Stimulated activated naive CD8-positive, alpha-beta T cell treated with anti-CD3 and anti-CD28 coated beads, Interleukin-15, Interleukin-2, amounts not matched to agents 100 ng/mL and 50 ng/mL, for 24 hours (primary cell): ENCODE measurements at regions not wholly inside any gene's neighbourhood (a gene's known extent, or its start where the extent isn't known, plus 50 kb on each side); places are given as distances from the start of the nearest gene placed in this dataset.

ENCODE experiments used
- H3K27ac Mint-ChIP-seq: one replicate; pipeline ENCODE4 v1.8.0; 2021; ENCODE audit warnings: mild to moderate bottlenecking, mixed read lengths
- H3K27me3 Mint-ChIP-seq: one replicate; pipeline ENCODE4 v1.8.0; 2021; ENCODE audit warnings: mixed read lengths
- H3K36me3 Mint-ChIP-seq: one replicate; pipeline ENCODE4 v1.8.0; 2021; ENCODE audit warnings: low read depth, mixed read lengths
- H3K4me1 Mint-ChIP-seq: one replicate; pipeline ENCODE4 v1.8.0; 2021; ENCODE audit warnings: low read depth, mixed read lengths
- H3K4me3 Mint-ChIP-seq: one replicate; pipeline ENCODE4 v1.8.0; 2021; ENCODE audit warnings: mild to moderate bottlenecking, mixed read lengths
- H3K9me3 Mint-ChIP-seq: one replicate; pipeline ENCODE4 v1.8.0; 2021; ENCODE audit warnings: mixed read lengths

- Mint-ChIP-seq H3K4me1 (no peaks in the 10 kb centered on the region), H3K27me3 (no peaks in the 10 kb centered on the region), H3K9me3 (peaks cover 7% of the 10 kb centered on the region), H3K36me3 (no peaks in the 10 kb centered on the region), H3K27ac (no peak overlapping the region), H3K4me3 (no peak overlapping the region)
Observed at GRCh38 chr2:103859238-103859637, 994.7 kb upstream of the POU3F3 start.

- H3K4me3 Mint-ChIP-seq: no peak overlapping the region
- H3K27me3 Mint-ChIP-seq: no peaks in the 10 kb centered on the region
- no peaks in the 10 kb centered on the region for H3K4me1 Mint-ChIP-seq
- no peak overlapping the region for H3K27ac Mint-ChIP-seq
- H3K36me3 Mint-ChIP-seq: no peaks in the 10 kb centered on the region
- H3K9me3 Mint-ChIP-seq: peaks cover 7% of the 10 kb centered on the region
Observed at GRCh38 chr2:103860016-103860415, 993.9 kb upstream of the POU3F3 start.

- H3K27me3 Mint-ChIP-seq: no peaks in the 10 kb centered on the region
- no peaks in the 10 kb centered on the region for H3K36me3 Mint-ChIP-seq
- no peak overlapping the region for H3K4me3 Mint-ChIP-seq
- no peaks in the 10 kb centered on the region for H3K9me3 Mint-ChIP-seq
- H3K27ac Mint-ChIP-seq: no peak overlapping the region
- no peaks in the 10 kb centered on the region for H3K4me1 Mint-ChIP-seq
Observed at GRCh38 chr2:103868396-103868795, 985.5 kb upstream of the POU3F3 start.

GRCh38 chr2:103873716-103874351, 980.1 kb upstream of the POU3F3 start:
- Mint-ChIP-seq H3K27ac (no peak overlapping the region), H3K9me3 (peaks cover 5% of the 10 kb centered on the region), H3K4me1 (no peaks in the 10 kb centered on the region)

GRCh38 chr2:103875131-103875530, 978.8 kb upstream of the POU3F3 start:
- Mint-ChIP-seq H3K4me1 (no peaks in the 10 kb centered on the region), H3K36me3 (no peaks in the 10 kb centered on the region), H3K27me3 (no peaks in the 10 kb centered on the region), H3K4me3 (no peak overlapping the region), H3K9me3 (peaks cover 5% of the 10 kb centered on the region), H3K27ac (no peak overlapping the region)

More at GRCh38 chr2:103873716-103874351, 980.1 kb upstream of the POU3F3 start:
- no peaks in the 10 kb centered on the region for H3K36me3 Mint-ChIP-seq
- H3K27me3 Mint-ChIP-seq: no peaks in the 10 kb centered on the region
- H3K4me3 Mint-ChIP-seq: no peak overlapping the region

- no peak overlapping the region for H3K4me3 Mint-ChIP-seq
- no peaks in the 10 kb centered on the region for H3K4me1 Mint-ChIP-seq
- no peaks in the 10 kb centered on the region for H3K36me3 Mint-ChIP-seq
Observed at GRCh38 chr2:103875531-103875930, 978.4 kb upstream of the POU3F3 start.

GRCh38 chr2:103876611-103877010, 977.3 kb upstream of the POU3F3 start:
- no peak overlapping the region for H3K4me3 Mint-ChIP-seq

More at GRCh38 chr2:103875531-103875930, 978.4 kb upstream of the POU3F3 start:
- no peak overlapping the region for H3K27ac Mint-ChIP-seq
- H3K27me3 Mint-ChIP-seq: no peaks in the 10 kb centered on the region
- H3K9me3 Mint-ChIP-seq: peaks cover 5% of the 10 kb centered on the region

GRCh38 chr2:103879101-103879500, 974.8 kb upstream of the POU3F3 start:
- H3K27me3 Mint-ChIP-seq: no peaks in the 10 kb centered on the region
- no peaks in the 10 kb centered on the region for H3K36me3 Mint-ChIP-seq
- H3K27ac Mint-ChIP-seq: no peak overlapping the region
- no peaks in the 10 kb centered on the region for H3K4me1 Mint-ChIP-seq
- H3K4me3 Mint-ChIP-seq: no peak overlapping the region
- peaks cover 9% of the 10 kb centered on the region for H3K9me3 Mint-ChIP-seq

More at GRCh38 chr2:103876611-103877010, 977.3 kb upstream of the POU3F3 start:
- Mint-ChIP-seq H3K36me3 (no peaks in the 10 kb centered on the region), H3K4me1 (no peaks in the 10 kb centered on the region), H3K27me3 (no peaks in the 10 kb centered on the region), H3K27ac (no peak overlapping the region), H3K9me3 (peaks cover 10% of the 10 kb centered on the region)

GRCh38 chr2:103880081-103880834, 973.7 kb upstream of the POU3F3 start:
- H3K4me3 Mint-ChIP-seq: no peak overlapping the region
- no peak overlapping the region for H3K27ac Mint-ChIP-seq
- H3K36me3 Mint-ChIP-seq: no peaks in the 10 kb centered on the region
- H3K27me3 Mint-ChIP-seq: no peaks in the 10 kb centered on the region
- H3K9me3 Mint-ChIP-seq: peaks cover 4% of the 10 kb centered on the region
- H3K4me1 Mint-ChIP-seq: no peaks in the 10 kb centered on the region

GRCh38 chr2:103887625-103888024, 966.3 kb upstream of the POU3F3 start:
- H3K4me1 Mint-ChIP-seq: no peaks in the 10 kb centered on the region
- no peak overlapping the region for H3K27ac Mint-ChIP-seq

GRCh38 chr2:103896182-103896581, 957.7 kb upstream of the POU3F3 start:
- Mint-ChIP-seq H3K4me1 (no peaks in the 10 kb centered on the region), H3K36me3 (no peaks in the 10 kb centered on the region), H3K4me3 (no peak overlapping the region), H3K9me3 (no peaks in the 10 kb centered on the region), H3K27ac (no peak overlapping the region), H3K27me3 (no peaks in the 10 kb centered on the region)

More at GRCh38 chr2:103887625-103888024, 966.3 kb upstream of the POU3F3 start:
- Mint-ChIP-seq H3K36me3 (no peaks in the 10 kb centered on the region), H3K9me3 (peaks cover 3% of the 10 kb centered on the region), H3K27me3 (no peaks in the 10 kb centered on the region), H3K4me3 (no peak overlapping the region)

GRCh38 chr2:103898561-103898960, 955.4 kb upstream of the POU3F3 start:
- Mint-ChIP-seq H3K27me3 (no peaks in the 10 kb centered on the region), H3K9me3 (no peaks in the 10 kb centered on the region), H3K36me3 (no peaks in the 10 kb centered on the region), H3K4me1 (no peaks in the 10 kb centered on the region), H3K4me3 (no peak overlapping the region), H3K27ac (no peak overlapping the region)

- H3K9me3 Mint-ChIP-seq: no peaks in the 10 kb centered on the region
- H3K36me3 Mint-ChIP-seq: no peaks in the 10 kb centered on the region
- no peak overlapping the region for H3K27ac Mint-ChIP-seq
Observed at GRCh38 chr2:103902347-103902746, 951.6 kb upstream of the POU3F3 start.

GRCh38 chr2:103921161-103921560, 932.8 kb upstream of the POU3F3 start:
- no peaks in the 10 kb centered on the region for H3K27me3 Mint-ChIP-seq

More at GRCh38 chr2:103902347-103902746, 951.6 kb upstream of the POU3F3 start:
- Mint-ChIP-seq H3K4me3 (no peak overlapping the region), H3K27me3 (no peaks in the 10 kb centered on the region), H3K4me1 (no peaks in the 10 kb centered on the region)

GRCh38 chr2:103942199-103942598, 911.7 kb upstream of the POU3F3 start:
- Mint-ChIP-seq H3K4me1 (no peaks in the 10 kb centered on the region), H3K4me3 (no peak overlapping the region), H3K27ac (no peak overlapping the region), H3K27me3 (no peaks in the 10 kb centered on the region), H3K36me3 (no peaks in the 10 kb centered on the region), H3K9me3 (peaks cover 2% of the 10 kb centered on the region)

More at GRCh38 chr2:103921161-103921560, 932.8 kb upstream of the POU3F3 start:
- H3K36me3 Mint-ChIP-seq: no peaks in the 10 kb centered on the region
- H3K9me3 Mint-ChIP-seq: peaks cover 11% of the 10 kb centered on the region
- no peaks in the 10 kb centered on the region for H3K4me1 Mint-ChIP-seq
- H3K27ac Mint-ChIP-seq: no peak overlapping the region
- no peak overlapping the region for H3K4me3 Mint-ChIP-seq
